A673 (cell line): ENCODE measurements at regions not wholly inside any gene's neighbourhood (a gene's known extent, or its start where the extent isn't known, plus 50 kb on each side); places are given as distances from the start of the nearest gene placed in this dataset.

Experiments
- CTCF ChIP-seq: fragments of 300-800, 200-600 bp; sonication (generic); conservative IDR thresholded peaks from 2 replicates; pipeline ENCODE4 v1.5.1; 2017; ENCODE audit warnings: low read depth, mild to moderate bottlenecking, antibody characterized with exemption, low read length, moderate library complexity, mixed read lengths
- EZH2 ChIP-seq: fragments of 200-600 bp; sonication (generic); IDR thresholded peaks from 2 replicates; pipeline ENCODE4 v1.6.1; 2017; ENCODE audit warnings: borderline replicate concordance, low read depth, mild to moderate bottlenecking, mixed read lengths, antibody characterized with exemption, low read length; ENCODE audit not compliant: poor library complexity, severe bottlenecking

GRCh38 chr7:93036807-93037206 lies 81.0 kb downstream of the SAMD9 start:
- TF ChIP-seq CTCF = no peak
- TF ChIP-seq EZH2 = no peak
